ENCODE measurements at regions not wholly inside any gene's neighbourhood (a gene's known extent, or its start where the extent isn't known, plus 50 kb on each side); places are given as distances from the start of the nearest gene placed in this dataset.

GRCh38 chr11:104819107-104819506, 79.2 kb downstream of the CASP12 start:
- Histone ChIP-seq H2AFZ (ENCODE audit: low read length) (no peak overlapping the region), H4K8ac (ENCODE audit: extremely low read depth, insufficient read depth, low read length) (no peak overlapping the region), H3K79me1 (ENCODE audit: low read depth, low read length) (no peaks in the 10 kb centered on the region), H3K27me3 (replicated peaks in 1 of 4; ENCODE audit: control insufficient read depth in 3 of 4, extremely low read depth in 1 of 4, insufficient read depth in 3 of 4, low read length in 3 of 4) (no peaks in the 10 kb centered on the region), H2BK20ac (ENCODE audit: low read length) (no peak overlapping the region), H2AK5ac (ENCODE audit: low read depth, low read length) (no peak overlapping the region), H2BK5ac (ENCODE audit: low read depth, low read length) (no peak overlapping the region), H3K23ac (ENCODE audit: insufficient read length) (no peak overlapping the region), H3K4me2 (ENCODE audit: insufficient read depth in 1 of 2, low read depth in 2 of 2, low read length in 2 of 2) (no peak overlapping the region), H3K4me3 (ENCODE audit: extremely low read depth in 1 of 4, insufficient read depth in 2 of 4, low read depth in 3 of 4, low read length in 4 of 4) (no peak overlapping the region), H4K91ac (replicated peaks; ENCODE audit: insufficient read length, low read length) (no peak overlapping the region), H2BK120ac (replicated peaks; ENCODE audit: low read depth, low read length) (no peak overlapping the region), H3K9me3 (ENCODE audit: insufficient read depth in 2 of 2, low read depth in 1 of 2, low read length in 1 of 2) (no peaks in the 10 kb centered on the region), H3K18ac (ENCODE audit: extremely low read depth, low read length) (no peak overlapping the region), H3K4ac (replicated peaks; ENCODE audit: insufficient read length, low read depth, low read length) (no peak overlapping the region), H3K56ac (replicated peaks; ENCODE audit: insufficient read length, low read depth, low read length) (no peak overlapping the region), H3K4me1 (replicated peaks in 1 of 4; ENCODE audit: control insufficient read depth in 3 of 4, insufficient read depth in 4 of 4, low read length in 3 of 4) (no peaks in the 10 kb centered on the region), H3K14ac (ENCODE audit: insufficient read length) (no peak overlapping the region), H3K36me3 (ENCODE audit: control insufficient read depth in 2 of 4, insufficient read depth in 4 of 4, low read length in 3 of 4) (no peaks in the 10 kb centered on the region), H4K20me1 (replicated peaks in 1 of 2; ENCODE audit: control insufficient read depth in 1 of 2, insufficient read depth in 2 of 2, low read length in 2 of 2) (no peaks in the 10 kb centered on the region), H3K9ac (replicated peaks in 1 of 4; ENCODE audit: extremely low read depth in 1 of 4, low read depth in 3 of 4, low read length in 3 of 4) (no peak overlapping the region), H3K27ac (ENCODE audit: low read depth, low read length) (no peak overlapping the region), H3K23me2 (ENCODE audit: low read depth, low read length) (no peaks in the 10 kb centered on the region), H3K79me2 (ENCODE audit: control insufficient read depth in 1 of 2, insufficient read depth in 2 of 2, low read length in 2 of 2) (no peaks in the 10 kb centered on the region), H4K5ac (ENCODE audit: insufficient read length, low read depth, low read length) (no peak overlapping the region), H2BK12ac (ENCODE audit: low read depth, low read length) (no peak overlapping the region), H2BK15ac (ENCODE audit: low read length) (no peak overlapping the region)
- ChIA-PET CTCF (ENCODE audit: partially characterized antibody) (interaction anchor here (0.6 to 1.0 kb wide), 2 partner anchors 10 to 36 kb away, joined by 3 read pairs; no protein-coding TSS in a partner anchor), POLR2A (ENCODE audit: partially characterized antibody) (no interaction called here)
- FAIRE-seq (no peak), DNase-seq (ENCODE audit: low read depth in 1 of 2, low spot score in 2 of 2) (no peak)
- TF ChIP-seq KDM5A (IDR thresholded peaks at IDR 0.05; ENCODE audit: low read length), result no peak
- TF ChIP-seq NANOG (IDR thresholded peaks at IDR 0.05; ENCODE audit: insufficient read depth, low read depth, low read length, poor library complexity, severe bottlenecking), result no peak
- TF ChIP-seq, protein P1, sequence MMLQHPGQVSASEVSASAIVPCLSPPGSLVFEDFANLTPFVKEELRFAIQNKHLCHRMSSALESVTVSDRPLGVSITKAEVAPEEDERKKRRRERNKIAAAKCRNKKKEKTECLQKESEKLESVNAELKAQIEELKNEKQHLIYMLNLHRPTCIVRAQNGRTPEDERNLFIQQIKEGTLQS (IDR thresholded peaks at IDR 0.05; ENCODE audit: insufficient read depth, low read depth, low read length), result no peak
- no peak for TF ChIP-seq TAF1 (IDR thresholded peaks at IDR 0.05; ENCODE audit: low read depth, low read length)
- TF ChIP-seq POU5F1 (IDR thresholded peaks at IDR 0.05; ENCODE audit: low read depth, low read length), result no peak
- TF ChIP-seq EP300 (IDR thresholded peaks at IDR 0.05; ENCODE audit: borderline replicate concordance in 1 of 2, low read depth in 2 of 2, low read length in 2 of 2), result no peak
- TF ChIP-seq GTF2F1 (IDR thresholded peaks at IDR 0.05; ENCODE audit: borderline replicate concordance, low read depth, low read length), result no peak

All from H1 (cell line).